ENCODE measurements at regions not wholly inside any gene's neighbourhood (a gene's known extent, or its start where the extent isn't known, plus 50 kb on each side); places are given as distances from the start of the nearest gene placed in this dataset.

- H2AFZ ChIP-seq, result no peak overlapping the region
- H3K27me3 ChIP-seq (ENCODE audit: control insufficient read depth, insufficient read depth, low read length), result no peaks in the 10 kb centered on the region
- H3K4me3 ChIP-seq (ENCODE audit: low read depth, low read length), result no peak overlapping the region
- no peaks in the 10 kb centered on the region for H3K4me1 ChIP-seq
- H3K9me3 ChIP-seq (ENCODE audit: control insufficient read depth, low read length), result no peaks in the 10 kb centered on the region
- no peak overlapping the region for H3K4me2 ChIP-seq (ENCODE audit: low read length)
- H3K9ac ChIP-seq, result no peak overlapping the region
- no peaks in the 10 kb centered on the region for H3K79me2 ChIP-seq
- no peak for TF ChIP-seq CTCF (IDR thresholded peaks at IDR 0.05)
- H3K36me3 ChIP-seq (ENCODE audit: control insufficient read depth, insufficient read depth, low read length), result no peaks in the 10 kb centered on the region
- no peak overlapping the region for H3K27ac ChIP-seq
These were observed 95.1 kb upstream of the SERPINE2 start for GRCh38 chr2:224134003-224134734.

GRCh38 chr2:224133387-224133786, 94.3 kb upstream of the SERPINE2 start:
- Histone ChIP-seq H3K27ac (no peak overlapping the region), H3K4me1 (no peaks in the 10 kb centered on the region), H3K9me3 (ENCODE audit: control insufficient read depth, low read length) (no peaks in the 10 kb centered on the region), H2AFZ (no peak overlapping the region), H3K4me2 (ENCODE audit: low read length) (no peak overlapping the region), H3K79me2 (no peaks in the 10 kb centered on the region), H3K9ac (no peak overlapping the region), H3K27me3 (ENCODE audit: control insufficient read depth, insufficient read depth, low read length) (no peaks in the 10 kb centered on the region), H3K36me3 (ENCODE audit: control insufficient read depth, insufficient read depth, low read length) (no peaks in the 10 kb centered on the region), H3K4me3 (ENCODE audit: low read depth, low read length) (no peak overlapping the region)
- TF ChIP-seq CTCF (IDR thresholded peaks at IDR 0.05), result no peak

- Histone ChIP-seq H3K9ac (no peak overlapping the region), H3K27ac (no peak overlapping the region), H3K4me1 (peaks cover 2% of the 10 kb centered on the region), H3K79me2 (no peaks in the 10 kb centered on the region), H3K27me3 (ENCODE audit: control insufficient read depth, insufficient read depth, low read length) (no peaks in the 10 kb centered on the region), H3K4me3 (ENCODE audit: low read depth, low read length) (no peak overlapping the region), H2AFZ (peak overlapping the region; percentile 25), H3K36me3 (ENCODE audit: control insufficient read depth, insufficient read depth, low read length) (no peaks in the 10 kb centered on the region), H3K9me3 (ENCODE audit: control insufficient read depth, low read length) (no peaks in the 10 kb centered on the region), H3K4me2 (ENCODE audit: low read length) (no peak overlapping the region)
- TF ChIP-seq CTCF (IDR thresholded peaks at IDR 0.05), result no peak
These were observed 88.9 kb upstream of the SERPINE2 start for GRCh38 chr2:224127871-224128501.

- H3K27ac ChIP-seq, result no peak overlapping the region
- TF ChIP-seq CTCF (IDR thresholded peaks at IDR 0.05), result no peak
These were observed 87.4 kb upstream of the SERPINE2 start for GRCh38 chr2:224126440-224126839.

More at GRCh38 chr2:224126440-224126839, 87.4 kb upstream of the SERPINE2 start:
- Histone ChIP-seq H3K36me3 (ENCODE audit: control insufficient read depth, insufficient read depth, low read length) (no peaks in the 10 kb centered on the region), H2AFZ (no peak overlapping the region), H3K27me3 (ENCODE audit: control insufficient read depth, insufficient read depth, low read length) (no peaks in the 10 kb centered on the region), H3K4me1 (peaks cover 2% of the 10 kb centered on the region), H3K79me2 (no peaks in the 10 kb centered on the region), H3K4me2 (ENCODE audit: low read length) (no peak overlapping the region), H3K4me3 (ENCODE audit: low read depth, low read length) (no peak overlapping the region), H3K9ac (no peak overlapping the region), H3K9me3 (ENCODE audit: control insufficient read depth, low read length) (no peaks in the 10 kb centered on the region)

Data from parathyroid adenoma (tissue), 2 donors.